Epithelial cell of prostate (primary cell): ENCODE measurements at regions not wholly inside any gene's neighbourhood (a gene's known extent, or its start where the extent isn't known, plus 50 kb on each side); places are given as distances from the start of the nearest gene placed in this dataset.

Experiments
- DNase-seq: peaks from one replicate; pipeline ENCODE4 v3.0.0-alpha.2; 2011; ENCODE audit warnings: low read depth, low spot score
- H3K27ac ChIP-seq: fragments of 450-650 bp; 2 replicates; pipeline ENCODE4 v1.5.1; 2017; ENCODE audit warnings: mild to moderate bottlenecking

DNA sequence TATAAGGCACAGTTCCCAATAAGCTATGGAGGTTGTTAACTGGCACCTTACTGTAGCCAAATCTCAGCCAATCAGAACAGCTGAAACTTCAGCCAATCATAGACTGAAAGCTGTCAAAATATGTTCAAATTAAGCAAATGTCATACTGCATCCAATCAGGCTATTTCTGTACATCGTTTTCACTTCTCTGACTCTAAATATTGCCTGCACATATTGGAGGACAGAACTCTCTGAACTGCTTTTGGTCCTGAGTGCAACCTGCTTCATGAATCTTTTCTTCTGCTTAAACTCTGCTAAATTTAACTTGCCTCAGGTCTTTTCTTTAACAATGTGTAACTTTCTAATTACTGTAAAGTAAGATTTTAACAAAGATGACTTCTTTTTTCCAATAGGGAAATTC lies 1198.9 kb upstream of the PCDH7 start:
- no peak for DNase-seq
- no peak overlapping the region for H3K27ac ChIP-seq

- no peak overlapping the region for H3K27ac ChIP-seq
- no peak for DNase-seq
These were observed 1183.4 kb upstream of the PCDH7 start for GRCh38 chr4:29536745-29537144.

GRCh38 chr4:29538889-29539646 lies 1181.1 kb upstream of the PCDH7 start:
- no peak for DNase-seq
- H3K27ac ChIP-seq: no peak overlapping the region

- no peak overlapping the region for H3K27ac ChIP-seq
- DNase-seq: no peak
These were observed 1179.6 kb upstream of the PCDH7 start for GRCh38 chr4:29540439-29541102.

DNA sequence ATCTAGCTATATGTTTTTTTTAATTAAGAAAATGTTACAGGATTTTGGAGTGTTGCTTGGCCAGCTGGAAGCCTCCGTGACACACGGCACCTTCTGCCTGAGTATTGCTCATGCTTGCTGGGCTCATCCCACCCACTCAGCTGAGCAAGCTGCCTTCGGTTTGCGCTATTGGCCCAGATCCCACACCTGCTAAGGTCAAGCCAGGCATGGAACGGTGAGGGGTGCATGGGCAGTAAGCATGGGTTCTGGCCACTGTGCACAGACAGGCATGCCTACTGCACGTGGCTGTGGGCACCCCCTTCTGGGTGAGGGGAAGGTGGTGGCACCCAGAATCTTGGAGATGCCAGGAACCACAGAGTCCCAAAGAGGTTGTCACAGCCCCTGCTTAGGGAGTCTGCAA lies 1178.4 kb upstream of the PCDH7 start:
- DNase-seq: no peak
- H3K27ac ChIP-seq: no peak overlapping the region

GRCh38 chr4:29549342-29549741 lies 1170.8 kb upstream of the PCDH7 start:
- DNase-seq: no peak
- H3K27ac ChIP-seq: no peak overlapping the region

DNA sequence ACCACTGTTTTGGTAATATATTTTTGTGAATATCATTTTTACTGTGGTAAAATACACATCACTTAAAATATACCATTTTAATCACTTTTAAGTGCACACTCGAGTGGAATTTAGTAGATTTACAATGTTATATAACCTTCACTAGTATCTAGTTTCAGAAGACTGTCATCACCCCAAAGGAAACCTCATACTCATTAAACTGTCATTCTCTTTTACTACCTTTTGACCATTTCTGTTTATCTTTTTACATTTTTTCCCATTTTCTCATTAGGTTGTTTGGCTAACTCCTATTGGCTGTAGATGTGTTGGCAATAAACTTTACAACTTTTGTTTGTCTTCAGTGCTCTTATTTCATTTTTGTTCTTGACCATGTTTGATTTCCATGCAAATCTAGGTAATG lies 1168.3 kb upstream of the PCDH7 start:
- H3K27ac ChIP-seq: no peak overlapping the region
- DNase-seq: no peak

- no peak overlapping the region for H3K27ac ChIP-seq
- no peak for DNase-seq
These were observed 1166.3 kb upstream of the PCDH7 start for GRCh38 chr4:29553846-29554245.

- no peak for DNase-seq
- H3K27ac ChIP-seq: no peak overlapping the region
These were observed 1161.4 kb upstream of the PCDH7 start for GRCh38 chr4:29558789-29559188.

GRCh38 chr4:29559286-29559685 lies 1160.9 kb upstream of the PCDH7 start:
- no peak for DNase-seq
- H3K27ac ChIP-seq: no peak overlapping the region

DNA sequence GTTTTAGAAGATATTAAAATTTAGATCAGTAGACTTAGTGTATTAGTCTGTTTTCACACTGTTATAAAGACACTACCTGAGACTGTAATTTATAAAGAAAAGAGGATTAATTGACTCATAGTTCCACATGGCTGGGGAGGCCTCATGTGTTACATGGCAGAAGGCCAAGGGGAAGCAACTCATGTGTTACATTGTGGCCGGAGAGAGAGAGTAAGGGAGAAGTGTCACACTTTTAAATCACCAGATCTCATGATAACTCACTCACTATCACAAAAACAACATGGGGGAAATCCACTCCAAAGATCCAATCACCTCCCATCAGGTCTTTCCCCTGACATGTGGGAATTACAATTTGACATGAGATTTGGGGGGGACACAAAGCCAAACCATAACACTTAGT lies 1159.7 kb upstream of the PCDH7 start:
- H3K27ac ChIP-seq: no peak overlapping the region
- DNase-seq: no peak

GRCh38 chr4:29565256-29565655 lies 1154.9 kb upstream of the PCDH7 start:
- H3K27ac ChIP-seq: no peak overlapping the region
- DNase-seq: no peak

DNA sequence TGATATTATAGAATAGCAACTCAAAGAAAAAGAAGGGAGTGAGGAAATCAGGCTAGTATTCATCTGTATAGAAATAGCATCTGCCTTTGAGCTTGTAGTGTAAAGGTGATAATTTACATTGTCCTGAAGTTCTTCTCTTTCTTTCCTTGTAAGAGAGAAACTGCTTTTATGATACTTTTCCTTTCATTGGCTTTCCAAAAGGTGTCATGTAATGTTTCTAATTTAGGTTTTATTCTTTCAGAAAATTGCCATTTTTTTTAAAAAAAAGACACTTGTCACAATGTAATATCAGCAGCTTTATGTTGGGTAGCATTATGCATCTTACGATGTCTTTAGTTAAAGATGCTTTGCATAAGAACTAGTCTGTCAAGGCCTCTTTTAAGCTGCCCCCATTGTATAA lies 1153.8 kb upstream of the PCDH7 start:
- H3K27ac ChIP-seq: no peak overlapping the region
- DNase-seq: no peak

GRCh38 chr4:29571322-29571721 lies 1148.8 kb upstream of the PCDH7 start:
- DNase-seq: no peak
- H3K27ac ChIP-seq: no peak overlapping the region

- H3K27ac ChIP-seq: no peak overlapping the region
- no peak for DNase-seq
These were observed 1141.8 kb upstream of the PCDH7 start for GRCh38 chr4:29578329-29578728.

- no peak for DNase-seq
- no peak overlapping the region for H3K27ac ChIP-seq
These were observed 1138.7 kb upstream of the PCDH7 start for GRCh38 chr4:29581457-29581856.

DNA sequence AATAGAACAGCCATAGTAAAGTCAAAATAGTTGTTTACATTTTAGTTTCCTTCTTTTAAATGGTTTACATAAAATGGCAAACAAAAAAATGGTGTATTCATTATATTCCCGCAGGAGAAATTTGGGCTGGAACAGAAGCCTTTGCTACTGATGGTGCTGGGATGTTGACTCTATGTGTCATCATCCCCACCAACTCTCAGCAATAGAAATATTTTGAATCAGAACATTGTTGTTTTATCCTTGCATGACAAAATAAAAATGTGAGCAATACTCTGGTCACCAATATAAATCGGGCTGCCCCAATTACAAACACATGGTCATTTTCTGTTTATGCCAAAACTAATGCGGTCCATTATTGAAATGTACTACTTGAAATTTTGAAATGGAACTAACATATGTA lies 1131.6 kb upstream of the PCDH7 start:
- no peak for DNase-seq
- H3K27ac ChIP-seq: no peak overlapping the region

GRCh38 chr4:29596228-29596627 lies 1123.9 kb upstream of the PCDH7 start:
- no peak for DNase-seq
- H3K27ac ChIP-seq: no peak overlapping the region

DNA sequence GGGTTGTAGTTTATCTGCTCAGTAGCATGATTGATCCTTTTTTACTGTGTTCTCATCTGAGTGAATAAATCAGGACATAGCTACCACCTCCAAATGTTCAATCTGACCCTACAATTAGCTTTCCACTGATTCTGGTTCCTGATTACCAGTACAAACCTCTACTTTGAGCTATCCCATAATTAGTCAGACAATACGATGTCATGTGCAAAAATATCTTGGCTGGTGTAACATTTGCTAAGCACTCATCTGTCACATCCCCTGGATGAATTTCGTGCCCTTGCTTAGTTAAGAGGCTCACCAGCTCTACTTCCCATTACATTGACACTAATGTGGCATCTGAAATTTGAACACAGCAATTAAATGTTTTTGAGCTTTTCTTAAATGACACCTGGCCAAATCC lies 1101.0 kb upstream of the PCDH7 start:
- DNase-seq: no peak
- H3K27ac ChIP-seq: no peak overlapping the region

- no peak for DNase-seq
- H3K27ac ChIP-seq: no peak overlapping the region
These were observed 1088.0 kb upstream of the PCDH7 start for GRCh38 chr4:29632199-29632598.

GRCh38 chr4:29636961-29637360 lies 1083.2 kb upstream of the PCDH7 start:
- no peak for DNase-seq
- H3K27ac ChIP-seq: no peak overlapping the region

GRCh38 chr4:29653221-29653620 lies 1066.9 kb upstream of the PCDH7 start:
- no peak overlapping the region for H3K27ac ChIP-seq
- no peak for DNase-seq
